Choroid plexus epithelial cell (primary cell): ENCODE measurements at regions not wholly inside any gene's neighbourhood (a gene's known extent, or its start where the extent isn't known, plus 50 kb on each side); places are given as distances from the start of the nearest gene placed in this dataset.

Source experiments
- DNase-seq: peaks from one replicate; pipeline ENCODE4 v3.0.0-alpha.2; 2010; ENCODE audit warnings: low read depth
- H3K4me3 ChIP-seq: 2 replicates; pipeline ENCODE4 v1.5.1; 2011; ENCODE audit warnings: low read depth, mild to moderate bottlenecking, control low read depth, low read length, moderate library complexity
- TF ChIP-seq, protein P1 (sequence below): conservative IDR thresholded peaks from 2 replicates; pipeline ENCODE4 v1.5.1; 2011; ENCODE audit warnings: low read depth, mild to moderate bottlenecking, control low read depth, inconsistent platforms, low read length, moderate library complexity

DNA sequence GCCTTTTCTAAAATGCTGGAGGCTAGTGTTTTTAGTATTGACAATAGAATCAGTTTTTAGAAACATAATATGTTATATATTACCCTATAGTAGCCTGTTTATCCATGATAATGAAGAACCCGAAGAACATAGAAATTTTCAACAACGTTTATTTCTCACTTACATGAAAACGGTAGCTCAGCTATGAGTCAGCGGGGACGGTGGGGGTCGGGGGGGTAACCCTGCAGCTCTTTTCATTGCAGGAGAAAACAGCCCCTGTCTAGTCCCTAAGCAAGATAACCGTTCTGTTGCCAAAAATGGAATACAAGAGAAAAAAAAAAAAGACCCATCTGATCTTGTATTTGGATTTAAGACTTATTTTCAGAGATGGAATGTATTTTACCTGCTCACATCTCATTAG, 1758.4 kb upstream of the AGA start:
- TF ChIP-seq, protein P1, sequence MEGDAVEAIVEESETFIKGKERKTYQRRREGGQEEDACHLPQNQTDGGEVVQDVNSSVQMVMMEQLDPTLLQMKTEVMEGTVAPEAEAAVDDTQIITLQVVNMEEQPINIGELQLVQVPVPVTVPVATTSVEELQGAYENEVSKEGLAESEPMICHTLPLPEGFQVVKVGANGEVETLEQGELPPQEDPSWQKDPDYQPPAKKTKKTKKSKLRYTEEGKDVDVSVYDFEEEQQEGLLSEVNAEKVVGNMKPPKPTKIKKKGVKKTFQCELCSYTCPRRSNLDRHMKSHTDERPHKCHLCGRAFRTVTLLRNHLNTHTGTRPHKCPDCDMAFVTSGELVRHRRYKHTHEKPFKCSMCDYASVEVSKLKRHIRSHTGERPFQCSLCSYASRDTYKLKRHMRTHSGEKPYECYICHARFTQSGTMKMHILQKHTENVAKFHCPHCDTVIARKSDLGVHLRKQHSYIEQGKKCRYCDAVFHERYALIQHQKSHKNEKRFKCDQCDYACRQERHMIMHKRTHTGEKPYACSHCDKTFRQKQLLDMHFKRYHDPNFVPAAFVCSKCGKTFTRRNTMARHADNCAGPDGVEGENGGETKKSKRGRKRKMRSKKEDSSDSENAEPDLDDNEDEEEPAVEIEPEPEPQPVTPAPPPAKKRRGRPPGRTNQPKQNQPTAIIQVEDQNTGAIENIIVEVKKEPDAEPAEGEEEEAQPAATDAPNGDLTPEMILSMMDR = no peak
- no peak for DNase-seq
- H3K4me3 ChIP-seq = no peak overlapping the region

DNA sequence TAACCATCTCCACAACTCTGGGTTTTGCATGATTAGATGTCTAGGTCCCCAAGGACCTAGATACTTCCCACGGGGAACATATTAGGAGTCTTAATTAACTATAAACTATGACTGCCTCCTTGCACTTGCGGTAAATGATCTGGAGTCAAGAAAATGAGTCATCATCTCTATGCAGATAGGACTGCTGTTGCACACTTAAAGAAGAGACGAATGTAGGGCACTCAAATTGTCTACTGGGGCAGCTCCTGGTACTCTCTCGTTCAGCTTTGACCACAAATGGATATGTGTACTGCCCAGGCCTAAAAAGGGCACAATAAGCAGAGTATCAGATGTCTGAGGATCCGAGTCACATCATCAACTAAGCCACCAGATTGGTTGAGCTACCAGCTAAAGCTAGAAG, 1783.4 kb upstream of the AGA start:
- DNase-seq = no peak
- TF ChIP-seq, protein P1 = no peak
- no peak overlapping the region for H3K4me3 ChIP-seq

DNA sequence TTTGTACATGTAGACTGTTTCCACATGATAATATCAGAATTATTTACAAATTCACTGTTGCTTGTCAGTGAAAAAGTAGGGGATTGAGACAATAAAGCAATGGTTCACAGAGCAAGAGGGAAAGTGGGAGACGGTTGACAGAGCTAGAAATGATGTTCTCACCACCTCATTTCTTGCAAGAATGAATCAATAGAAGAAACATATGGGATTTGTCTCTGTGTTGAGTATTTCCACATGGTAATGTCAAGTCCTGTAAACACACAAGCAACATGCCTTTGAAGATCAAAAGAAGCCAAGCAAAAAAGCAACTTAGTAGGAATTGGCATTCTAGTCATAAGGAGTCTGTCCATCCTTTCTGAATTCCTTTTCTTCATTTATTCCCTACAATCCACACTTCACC, 1806.6 kb upstream of the AGA start:
- DNase-seq = no peak
- no peak overlapping the region for H3K4me3 ChIP-seq
- TF ChIP-seq, protein P1 = no peak

DNA sequence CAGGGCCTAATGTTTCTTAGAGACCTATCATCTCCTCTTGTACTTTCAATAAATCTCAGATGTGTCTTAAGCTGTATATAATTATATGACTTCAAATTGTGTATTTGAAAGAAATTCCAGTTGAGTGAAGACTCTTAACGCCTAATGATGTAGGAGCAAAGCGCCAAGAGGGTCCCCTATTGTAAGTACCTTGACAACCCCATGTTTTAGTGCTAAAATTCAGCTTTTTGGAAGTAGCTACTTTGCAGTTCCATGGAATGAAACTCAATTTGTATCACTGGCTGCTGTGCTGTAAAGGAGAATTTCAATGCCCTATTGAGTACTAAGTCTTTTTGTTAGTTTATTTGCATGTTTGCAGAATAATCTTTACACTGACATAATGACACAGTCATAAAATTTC, 1826.6 kb upstream of the AGA start:
- TF ChIP-seq, protein P1 = no peak
- no peak overlapping the region for H3K4me3 ChIP-seq
- DNase-seq = no peak

DNA sequence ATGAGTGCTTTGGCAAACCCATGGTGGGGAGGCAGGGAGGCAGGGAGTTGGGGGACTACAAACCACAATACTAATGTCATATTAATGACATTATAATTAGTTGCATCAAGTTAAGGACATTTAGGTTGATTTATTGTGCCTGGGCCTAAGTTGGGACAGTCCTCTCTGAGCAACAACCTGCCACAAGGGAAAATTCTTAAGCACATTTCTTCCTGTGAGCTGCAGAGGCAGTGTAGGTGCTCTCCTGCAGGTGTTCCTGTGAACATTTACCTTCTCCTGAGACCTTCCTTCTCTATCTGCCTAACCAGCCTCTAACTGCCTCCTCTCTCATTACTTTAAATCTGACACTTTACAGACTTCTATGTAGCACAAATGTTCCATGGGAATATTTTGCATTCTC, 1830.0 kb upstream of the AGA start:
- H3K4me3 ChIP-seq = no peak overlapping the region
- TF ChIP-seq, protein P1 = no peak
- no peak for DNase-seq

DNA sequence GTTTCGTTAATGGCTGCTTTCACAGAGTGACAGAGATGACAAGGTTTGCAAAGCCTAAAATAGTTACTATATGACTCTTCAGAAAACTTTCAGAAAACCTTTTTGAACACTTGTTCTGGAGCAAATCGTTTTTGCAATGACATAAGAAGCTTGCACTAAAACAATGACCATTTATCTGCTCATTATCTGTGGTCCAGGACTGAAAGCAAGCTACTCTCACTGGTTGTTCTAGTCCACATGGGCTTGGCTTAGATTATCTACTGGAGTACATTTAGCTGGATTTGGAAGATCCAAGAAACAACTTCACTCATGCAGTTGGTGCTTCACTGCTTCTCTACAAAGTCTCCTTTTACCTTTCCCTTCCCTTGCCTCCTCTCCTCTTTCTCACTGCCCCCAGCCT, 1836.4 kb upstream of the AGA start:
- no peak for DNase-seq
- TF ChIP-seq, protein P1 = no peak
- no peak overlapping the region for H3K4me3 ChIP-seq

DNA sequence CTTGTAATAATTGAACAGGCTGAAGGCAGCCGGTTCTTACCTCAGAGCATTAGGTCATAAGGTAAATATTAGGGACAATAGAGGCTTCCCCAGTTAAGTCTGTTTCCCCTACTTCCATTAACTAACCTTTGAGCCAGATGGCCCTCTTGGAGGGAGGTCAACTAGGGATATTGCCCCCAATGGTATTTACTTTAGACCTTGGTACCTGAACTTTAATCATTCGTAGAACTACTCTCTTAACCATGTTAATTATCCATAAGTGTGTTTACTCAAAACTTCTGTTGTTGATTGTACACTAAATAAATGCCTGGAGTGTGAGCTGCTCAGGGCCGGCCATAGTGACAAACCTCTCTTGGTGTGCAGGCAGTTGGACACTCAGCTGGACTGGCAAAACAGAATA, 1843.5 kb upstream of the AGA start:
- TF ChIP-seq, protein P1 = no peak
- no peak overlapping the region for H3K4me3 ChIP-seq
- DNase-seq = no peak
